HepG2 (cell line): ENCODE measurements at regions not wholly inside any gene's neighbourhood (a gene's known extent, or its start where the extent isn't known, plus 50 kb on each side); places are given as distances from the start of the nearest gene placed in this dataset.
A peak's percentile ranks its signal among the peaks of the same experiment; 100 is the strongest.

Experiments used
- ATAC-seq: fragments of 200-7000 bp; cut with Tn5 transposase; 3 replicates; pipeline ENCODE4 v1.9.1; 2020; ENCODE audit warnings: mild to moderate bottlenecking, moderate library complexity
- BruUV-seq: library from RNA; stranded (reverse); fragments of 400-500 nt; replicated peaks from 2 replicates; lab custom pipeline; 2021; lab: Mats Ljungman, UMichigan
- CTCF ChIA-PET: fragments of 300-600 bp; formaldehyde crosslinking; extraction: SDS; loops from one replicate; lab custom pipeline; 2021; ENCODE audit warnings: low total read pairs, inconsistent platforms, low intra/inter-chr PET ratio; lab: Yijun Ruan, JAX
- POLR2A ChIA-PET: fragments of 350-600 bp; sonication (Branson Sonifier 250); formaldehyde crosslinking; loops from one replicate; lab custom pipeline; 2020; ENCODE audit warnings: antibody characterized with exemption, inconsistent platforms; lab: Yijun Ruan, JAX
- DNase-seq: peaks from one replicate; pipeline ENCODE4 v3.0.0-alpha.2; 2015; ENCODE audit warnings: low spot score
- FAIRE-seq: peaks from 3 replicates; lab custom pipeline; 2011; peaks lifted over from hg19 to GRCh38; lab: Jason Lieb, UNC
- H2AFZ ChIP-seq: one replicate; pipeline ENCODE4 v1.6.1; 2011; ENCODE audit warnings: low read length, inconsistent platforms
- H3K27ac ChIP-seq: fragments of 300-600 bp; 3 replicates; pipeline ENCODE4 v1.8.0; 2011; ENCODE audit warnings: mixed run types, mild to moderate bottlenecking, mixed read lengths, low read length, inconsistent platforms; ENCODE audit not compliant: insufficient read depth; ENCODE audit errors: extremely low read length
- H3K27me3 ChIP-seq, 2 experiments: fragments of 200-600 bp in 1 of 2; 2 replicates in 1 of 2; 3 replicates in 1 of 2; pipeline versions ENCODE4 v1.6.0 to v1.8.0; 2011; ENCODE audit warnings: low read length in 2 of 2, mild to moderate bottlenecking in 2 of 2, moderate library complexity in 2 of 2, inconsistent platforms in 1 of 2; ENCODE audit not compliant: insufficient read depth in 2 of 2, control insufficient read depth in 1 of 2
- H3K36me3 ChIP-seq, 2 experiments: fragments of 200-600 bp in 1 of 2; replicated peaks in 1 of 2; 2 replicates in 1 of 2; 3 replicates in 1 of 2; pipeline versions ENCODE4 v1.5.1 to v1.8.0; 2011; ENCODE audit warnings: low read length in 2 of 2, inconsistent platforms in 1 of 2; ENCODE audit not compliant: insufficient read depth in 2 of 2, control insufficient read depth in 1 of 2
- H3K4me1 ChIP-seq: 2 replicates; pipeline ENCODE4 v1.5.1; 2012; ENCODE audit warnings: low read length, inconsistent platforms; ENCODE audit not compliant: insufficient read depth
- H3K4me2 ChIP-seq: 2 replicates; pipeline ENCODE4 v1.6.0; 2011; ENCODE audit warnings: low read depth, low read length, inconsistent platforms
- H3K4me3 ChIP-seq, 3 experiments: fragments of 200-600 bp in 1 of 3; sonication (generic), shearing (Covaris generic) in 1 of 3; replicated peaks in 1 of 3; 2 replicates each; pipeline ENCODE4 v1.5.1; 2011 to 2016; ENCODE audit warnings: low read length in 3 of 3, inconsistent platforms in 2 of 3, low read depth in 2 of 3, mild to moderate bottlenecking in 2 of 3, control low read depth in 1 of 3, mixed read lengths in 1 of 3; ENCODE audit not compliant: insufficient read depth in 1 of 3
- H3K79me2 ChIP-seq: one replicate; pipeline ENCODE4 v1.6.1; 2011; ENCODE audit warnings: low read length, inconsistent platforms; ENCODE audit not compliant: insufficient read depth
- H3K9ac ChIP-seq: 2 replicates; pipeline ENCODE4 v1.6.0; 2011; ENCODE audit warnings: mild to moderate bottlenecking, low read depth, low read length, inconsistent platforms; ENCODE audit not compliant: insufficient read depth
- H3K9me3 ChIP-seq: 2 replicates; pipeline ENCODE4 v1.5.1; 2012; ENCODE audit warnings: mild to moderate bottlenecking, low read length
- H4K20me1 ChIP-seq: 2 replicates; pipeline ENCODE4 v1.6.0; 2011; ENCODE audit warnings: inconsistent platforms, mild to moderate bottlenecking, low read length, moderate library complexity; ENCODE audit not compliant: insufficient read depth
- ASH2L ChIP-seq: fragments of 300-600, 200-600 bp; sonication (generic); IDR thresholded peaks from 2 replicates; pipeline ENCODE4 v1.7.0; 2017; ENCODE audit warnings: low read depth, mild to moderate bottlenecking, moderate library complexity, mixed read lengths, low read length; ENCODE audit not compliant: insufficient read length
- HNF1A ChIP-seq, 2 experiments: sonication (generic) in 1 of 2; formaldehyde crosslinking in 1 of 2; IDR thresholded peaks; 2 replicates each; pipeline versions ENCODE4 v1.4.0 to v1.6.1; 2016 to 2020; ENCODE audit warnings: borderline replicate concordance in 1 of 2, low read depth in 1 of 2, mild to moderate bottlenecking in 1 of 2, missing genetic modification reagents in 1 of 2
- MIER2 ChIP-seq: IDR thresholded peaks from 2 replicates; pipeline ENCODE4 v1.6.1; 2016; ENCODE audit warnings: missing biosample characterization, missing genetic modification reagents
- ZBTB1 ChIP-seq: sonication (generic); formaldehyde crosslinking; IDR thresholded peaks from 2 replicates; pipeline ENCODE4 v1.4.0; 2020; ENCODE audit warnings: missing genetic modification reagents, borderline replicate concordance
- WGBS: methylation state at CpG from one replicate; pipeline ENCODE4 v1.1.6; 2017; ENCODE audit warnings: low lambda C conversion rate; 5-methylcytosine and 5-hydroxymethylcytosine counted together
- in situ Hi-C: cut with HindIII; loops from 2 replicates; pipeline ENCODE4 v1.10.0; 2017; ENCODE audit warnings: low pct_unique_long_range_greater_than_20kb; ENCODE audit not compliant: extremely low pct_ligation_motif_present
- intact Hi-C: fragments of 100-400 bp; cut with micrococcal nuclease; formaldehyde crosslinking; loops from one replicate; pipeline ENCODE4 v1.10.0; 2022; ENCODE audit not compliant: unreplicated experiment
- TF ChIP-seq, protein P1 (sequence below), 2 experiments: IDR thresholded peaks; 2 replicates each; pipeline ENCODE4 v1.6.1; 2011 to 2012; ENCODE audit warnings: low read length in 2 of 2, borderline replicate concordance in 1 of 2, low read depth in 1 of 2, mild to moderate bottlenecking in 1 of 2, moderate library complexity in 1 of 2

- Histone ChIP-seq H3K27ac (no peak overlapping the region), H3K9ac (no peak overlapping the region), H3K27me3 (no peaks in the 10 kb centered on the region), H3K4me1 (peaks cover 28% of the 10 kb centered on the region), H3K79me2 (no peaks in the 10 kb centered on the region), H4K20me1 (no peaks in the 10 kb centered on the region), H3K4me2 (no peak overlapping the region), H3K9me3 (no peaks in the 10 kb centered on the region), H3K36me3 (no peaks in the 10 kb centered on the region), H3K4me3 (no peak overlapping the region), H2AFZ (no peak overlapping the region)
- FAIRE-seq: no peak
- in situ Hi-C loops (no loop called here), intact Hi-C loops (no loop called here)
- TF ChIP-seq ZBTB1 (CRISPR knock-in tag) (no peak), MIER2 (CRISPR knock-in tag) (0 out of 2 replicates have a peak, but pooled peaks have one; percentile 55), HNF1A (IDR thresholded peaks at IDR 0.05; ENCODE audit: low read depth) (peak; percentile 42; the same call in 1 of the 2 replicates), HNF1A (CRISPR knock-in tag; IDR thresholded peaks at IDR 0.05; ENCODE audit: borderline replicate concordance) (no peak), ASH2L (no peak)
- TF ChIP-seq, protein P1, sequence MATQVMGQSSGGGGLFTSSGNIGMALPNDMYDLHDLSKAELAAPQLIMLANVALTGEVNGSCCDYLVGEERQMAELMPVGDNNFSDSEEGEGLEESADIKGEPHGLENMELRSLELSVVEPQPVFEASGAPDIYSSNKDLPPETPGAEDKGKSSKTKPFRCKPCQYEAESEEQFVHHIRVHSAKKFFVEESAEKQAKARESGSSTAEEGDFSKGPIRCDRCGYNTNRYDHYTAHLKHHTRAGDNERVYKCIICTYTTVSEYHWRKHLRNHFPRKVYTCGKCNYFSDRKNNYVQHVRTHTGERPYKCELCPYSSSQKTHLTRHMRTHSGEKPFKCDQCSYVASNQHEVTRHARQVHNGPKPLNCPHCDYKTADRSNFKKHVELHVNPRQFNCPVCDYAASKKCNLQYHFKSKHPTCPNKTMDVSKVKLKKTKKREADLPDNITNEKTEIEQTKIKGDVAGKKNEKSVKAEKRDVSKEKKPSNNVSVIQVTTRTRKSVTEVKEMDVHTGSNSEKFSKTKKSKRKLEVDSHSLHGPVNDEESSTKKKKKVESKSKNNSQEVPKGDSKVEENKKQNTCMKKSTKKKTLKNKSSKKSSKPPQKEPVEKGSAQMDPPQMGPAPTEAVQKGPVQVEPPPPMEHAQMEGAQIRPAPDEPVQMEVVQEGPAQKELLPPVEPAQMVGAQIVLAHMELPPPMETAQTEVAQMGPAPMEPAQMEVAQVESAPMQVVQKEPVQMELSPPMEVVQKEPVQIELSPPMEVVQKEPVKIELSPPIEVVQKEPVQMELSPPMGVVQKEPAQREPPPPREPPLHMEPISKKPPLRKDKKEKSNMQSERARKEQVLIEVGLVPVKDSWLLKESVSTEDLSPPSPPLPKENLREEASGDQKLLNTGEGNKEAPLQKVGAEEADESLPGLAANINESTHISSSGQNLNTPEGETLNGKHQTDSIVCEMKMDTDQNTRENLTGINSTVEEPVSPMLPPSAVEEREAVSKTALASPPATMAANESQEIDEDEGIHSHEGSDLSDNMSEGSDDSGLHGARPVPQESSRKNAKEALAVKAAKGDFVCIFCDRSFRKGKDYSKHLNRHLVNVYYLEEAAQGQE (IDR thresholded peaks at IDR 0.05; ENCODE audit: borderline replicate concordance in 1 of 2, low read depth in 1 of 2, low read length in 2 of 2): peak; percentile 9 to 87
- no peak for ATAC-seq
- BruUV-seq: no TSS peak
- ChIA-PET POLR2A (interaction anchor here (1.2 to 1.4 kb wide), 2 partner anchors 10 to 59 kb away, joined by 3 read pairs; partner anchors contain the start of gene LRIG2), CTCF (no interaction called here)
- no peak for DNase-seq
- WGBS: 77% methylated on average over 2 of the region's 2 CpGs
Observed at GRCh38 chr1:113013823-113014222, 57.8 kb upstream of the SLC16A1 start.
